ENCODE measurements at regions not wholly inside any gene's neighbourhood (a gene's known extent, or its start where the extent isn't known, plus 50 kb on each side); places are given as distances from the start of the nearest gene placed in this dataset.

DNA sequence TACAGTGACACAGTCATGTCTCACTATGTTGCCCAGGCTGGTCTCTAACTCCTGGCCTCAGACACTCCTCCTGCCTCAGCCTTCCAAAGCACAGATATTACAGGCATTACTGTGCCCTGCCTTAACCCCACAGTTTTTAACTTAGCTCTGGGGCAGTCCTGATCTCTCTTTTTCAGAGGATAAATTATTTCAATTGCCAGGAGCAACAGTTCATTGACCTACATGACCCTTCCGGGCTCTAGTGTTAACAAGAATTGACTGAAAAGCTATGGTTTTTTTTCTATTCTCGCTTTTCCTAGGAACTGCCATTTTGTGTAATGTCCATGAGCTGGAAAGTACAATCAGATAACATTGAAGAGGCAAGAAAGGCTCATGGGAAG lies 92.8 kb downstream of the HNRNPLL start:
- no peaks in the 10 kb centered on the region for H3K9me3 ChIP-seq (ENCODE audit: control insufficient read depth, low read length)
- no peaks in the 10 kb centered on the region for H3K36me3 ChIP-seq (ENCODE audit: control insufficient read depth, insufficient read depth, low read length)
- no peaks in the 10 kb centered on the region for H3K27me3 ChIP-seq (ENCODE audit: control insufficient read depth, insufficient read depth, low read length)
- no peak overlapping the region for H3K4me2 ChIP-seq (ENCODE audit: low read length)
- peak overlapping the region; percentile 54 for H2AFZ ChIP-seq
- H3K4me1 ChIP-seq, result peaks cover 5% of the 10 kb centered on the region
- TF ChIP-seq, protein P1, sequence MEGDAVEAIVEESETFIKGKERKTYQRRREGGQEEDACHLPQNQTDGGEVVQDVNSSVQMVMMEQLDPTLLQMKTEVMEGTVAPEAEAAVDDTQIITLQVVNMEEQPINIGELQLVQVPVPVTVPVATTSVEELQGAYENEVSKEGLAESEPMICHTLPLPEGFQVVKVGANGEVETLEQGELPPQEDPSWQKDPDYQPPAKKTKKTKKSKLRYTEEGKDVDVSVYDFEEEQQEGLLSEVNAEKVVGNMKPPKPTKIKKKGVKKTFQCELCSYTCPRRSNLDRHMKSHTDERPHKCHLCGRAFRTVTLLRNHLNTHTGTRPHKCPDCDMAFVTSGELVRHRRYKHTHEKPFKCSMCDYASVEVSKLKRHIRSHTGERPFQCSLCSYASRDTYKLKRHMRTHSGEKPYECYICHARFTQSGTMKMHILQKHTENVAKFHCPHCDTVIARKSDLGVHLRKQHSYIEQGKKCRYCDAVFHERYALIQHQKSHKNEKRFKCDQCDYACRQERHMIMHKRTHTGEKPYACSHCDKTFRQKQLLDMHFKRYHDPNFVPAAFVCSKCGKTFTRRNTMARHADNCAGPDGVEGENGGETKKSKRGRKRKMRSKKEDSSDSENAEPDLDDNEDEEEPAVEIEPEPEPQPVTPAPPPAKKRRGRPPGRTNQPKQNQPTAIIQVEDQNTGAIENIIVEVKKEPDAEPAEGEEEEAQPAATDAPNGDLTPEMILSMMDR (IDR thresholded peaks at IDR 0.05), result no peak
- no peak overlapping the region for H3K4me3 ChIP-seq (ENCODE audit: low read depth, low read length)
- no peak overlapping the region for H3K27ac ChIP-seq
- H3K9ac ChIP-seq, result no peak overlapping the region
- no peaks in the 10 kb centered on the region for H3K79me2 ChIP-seq

DNA sequence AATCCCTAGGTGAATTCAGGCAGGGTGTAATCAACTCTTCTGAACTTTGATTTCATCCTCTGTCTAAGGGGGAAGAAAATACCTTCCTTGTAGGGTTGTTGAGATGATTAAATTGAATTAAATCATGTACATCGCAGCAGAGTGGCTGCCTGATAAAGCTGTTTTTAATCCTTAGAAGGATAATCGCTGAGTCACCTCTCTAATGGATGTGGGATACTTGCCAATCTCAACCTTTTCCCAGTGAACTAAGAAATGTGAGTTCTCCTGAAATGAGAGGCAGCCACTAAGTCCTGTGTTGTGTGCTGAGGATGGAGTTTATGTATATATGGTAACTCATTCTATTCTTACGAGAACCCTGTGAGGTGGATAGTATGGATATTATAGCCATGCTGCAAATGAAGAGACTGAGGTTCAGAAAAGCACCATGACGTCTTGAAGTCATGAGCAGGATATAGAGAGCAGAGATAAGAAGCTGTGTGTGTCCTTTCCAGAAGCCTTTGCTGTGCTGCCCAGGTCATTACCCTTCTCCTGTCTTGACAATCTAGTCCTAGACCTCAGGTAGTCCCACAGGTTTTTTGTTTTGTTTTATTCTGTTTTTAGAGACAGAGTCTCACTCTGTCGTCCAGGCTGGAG lies 93.3 kb downstream of the HNRNPLL start:
- no peak overlapping the region for H3K27ac ChIP-seq

DNA sequence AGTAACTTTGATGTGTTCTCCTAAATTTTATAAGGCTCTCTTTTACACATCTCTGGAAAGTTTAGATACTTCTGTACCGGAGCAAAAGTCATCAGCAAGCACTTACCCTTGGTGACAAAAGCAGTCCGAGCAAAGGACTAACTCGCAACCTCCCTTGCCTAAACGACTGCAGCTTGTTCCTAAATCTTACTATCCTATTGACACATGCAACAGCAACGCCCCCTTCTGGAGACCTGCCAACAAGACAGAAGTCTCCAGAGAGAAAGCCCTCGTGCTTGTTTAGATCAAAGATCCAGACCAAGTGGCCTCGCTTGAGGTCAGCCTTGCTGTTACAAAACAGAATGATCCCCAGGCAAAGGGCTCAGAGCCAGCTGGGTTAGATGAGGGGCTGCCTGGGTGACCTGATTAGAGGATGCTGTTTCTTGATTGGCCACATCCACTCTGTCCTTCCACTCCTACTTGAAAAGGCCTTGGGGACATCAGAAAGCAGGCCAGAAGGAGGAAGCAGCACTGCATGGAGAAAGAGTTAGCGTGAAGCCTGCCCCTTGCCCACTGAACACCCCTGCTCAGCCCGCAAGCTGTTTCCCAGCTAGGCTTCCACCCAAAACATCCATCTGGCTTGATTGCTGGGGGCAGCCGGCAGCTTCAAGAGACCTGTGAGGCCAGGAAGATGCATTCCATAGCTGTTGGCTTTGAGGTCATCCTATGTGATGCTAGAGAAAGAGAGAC lies 94.3 kb downstream of the HNRNPLL start:
- Histone ChIP-seq H3K9me3 (ENCODE audit: control insufficient read depth, low read length) (no peaks in the 10 kb centered on the region), H3K27me3 (ENCODE audit: control insufficient read depth, insufficient read depth, low read length) (no peaks in the 10 kb centered on the region), H2AFZ (peak overlapping the region; percentile 31), H3K36me3 (ENCODE audit: control insufficient read depth, insufficient read depth, low read length) (no peaks in the 10 kb centered on the region), H3K79me2 (no peaks in the 10 kb centered on the region), H3K27ac (no peak overlapping the region), H3K4me1 (peaks cover 5% of the 10 kb centered on the region), H3K9ac (no peak overlapping the region), H3K4me3 (ENCODE audit: low read depth, low read length) (no peak overlapping the region), H3K4me2 (ENCODE audit: low read length) (no peak overlapping the region)
- TF ChIP-seq, protein P1 (IDR thresholded peaks at IDR 0.05), result peak; percentile 53

More for the DNA sequence above, 93.3 kb downstream of the HNRNPLL start:
- H2AFZ ChIP-seq, result peak overlapping the region; percentile 3
- TF ChIP-seq, protein P1 (IDR thresholded peaks at IDR 0.05), result no peak
- no peak overlapping the region for H3K4me2 ChIP-seq (ENCODE audit: low read length)
- H3K9me3 ChIP-seq (ENCODE audit: control insufficient read depth, low read length), result no peaks in the 10 kb centered on the region
- no peak overlapping the region for H3K4me3 ChIP-seq (ENCODE audit: low read depth, low read length)
- H3K36me3 ChIP-seq (ENCODE audit: control insufficient read depth, insufficient read depth, low read length), result no peaks in the 10 kb centered on the region
- H3K79me2 ChIP-seq, result no peaks in the 10 kb centered on the region
- H3K27me3 ChIP-seq (ENCODE audit: control insufficient read depth, insufficient read depth, low read length), result no peaks in the 10 kb centered on the region
- H3K9ac ChIP-seq, result no peak overlapping the region
- H3K4me1 ChIP-seq, result peaks cover 5% of the 10 kb centered on the region

DNA sequence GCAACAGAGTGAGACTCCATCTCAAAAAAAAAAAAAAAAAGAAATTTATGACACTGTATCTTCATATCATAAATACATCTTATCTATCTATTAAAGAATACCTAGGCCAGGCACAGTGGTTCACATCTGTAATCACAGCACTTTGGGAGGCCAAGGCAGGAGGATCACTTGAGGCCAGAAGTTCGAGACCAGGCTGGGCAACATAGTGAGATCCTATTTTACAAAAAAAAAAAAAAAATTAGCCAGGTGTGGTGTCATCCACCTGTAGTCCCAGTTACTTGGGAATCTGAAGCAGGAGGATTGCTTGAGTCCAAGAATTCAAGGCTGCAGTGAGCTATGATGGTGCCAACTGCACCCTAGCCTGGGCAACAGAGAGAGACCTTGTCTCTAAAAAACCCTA lies 95.0 kb downstream of the HNRNPLL start:
- Histone ChIP-seq H3K36me3 (ENCODE audit: control insufficient read depth, insufficient read depth, low read length) (no peaks in the 10 kb centered on the region), H3K27me3 (ENCODE audit: control insufficient read depth, insufficient read depth, low read length) (no peaks in the 10 kb centered on the region), H3K4me2 (ENCODE audit: low read length) (no peak overlapping the region), H3K79me2 (no peaks in the 10 kb centered on the region), H3K4me3 (ENCODE audit: low read depth, low read length) (no peak overlapping the region), H3K4me1 (peaks cover 5% of the 10 kb centered on the region), H2AFZ (no peak overlapping the region), H3K27ac (no peak overlapping the region), H3K9me3 (ENCODE audit: control insufficient read depth, low read length) (no peaks in the 10 kb centered on the region), H3K9ac (no peak overlapping the region)
- TF ChIP-seq, protein P1 (IDR thresholded peaks at IDR 0.05), result no peak

All from parathyroid adenoma (tissue), 2 donors.